Liver (tissue), 8 donors: ENCODE measurements at regions not wholly inside any gene's neighbourhood (a gene's known extent, or its start where the extent isn't known, plus 50 kb on each side); places are given as distances from the start of the nearest gene placed in this dataset.

Experiments
- DNase-seq: peaks from one replicate; pipeline ENCODE4 v3.0.0-alpha.2; 2017; ENCODE audit warnings: low spot score
- H3K27ac ChIP-seq, 2 donors: one replicate each; pipeline ENCODE4 v1.7.0; 2013; ENCODE audit warnings: inconsistent platforms in 2 of 2, low read length in 2 of 2, control low read depth in 1 of 2, low read depth in 1 of 2, mild to moderate bottlenecking in 1 of 2
- H3K27me3 ChIP-seq, 4 donors: one replicate each; pipeline versions ENCODE4 v1.6.1 to v1.7.0; 2013; ENCODE audit warnings: low read length in 3 of 4, inconsistent platforms in 1 of 4, mild to moderate bottlenecking in 1 of 4, moderate library complexity in 1 of 4; ENCODE audit not compliant: control insufficient read depth in 4 of 4, insufficient read depth in 4 of 4
- H3K36me3 ChIP-seq, 4 donors: one replicate each; pipeline versions ENCODE4 v1.6.1 to v1.7.0; 2013; ENCODE audit warnings: low read length in 3 of 4, mild to moderate bottlenecking in 3 of 4, low read depth in 1 of 4, moderate library complexity in 1 of 4; ENCODE audit not compliant: control insufficient read depth in 4 of 4, insufficient read depth in 3 of 4
- H3K4me1 ChIP-seq, 4 donors: one replicate each; pipeline versions ENCODE4 v1.6.1 to v1.7.0; 2013; ENCODE audit warnings: low read length in 3 of 4, mild to moderate bottlenecking in 3 of 4, moderate library complexity in 1 of 4; ENCODE audit not compliant: control insufficient read depth in 4 of 4, insufficient read depth in 4 of 4
- H3K4me3 ChIP-seq, 3 donors: one replicate each; pipeline versions ENCODE4 v1.6.1 to v1.7.0; 2013; ENCODE audit warnings: low read length in 3 of 3, control low read depth in 1 of 3, low read depth in 1 of 3, mild to moderate bottlenecking in 1 of 3
- H3K9ac ChIP-seq, 2 donors: one replicate each; pipeline ENCODE4 v1.7.0; 2013; ENCODE audit warnings: low read length in 2 of 2, mild to moderate bottlenecking in 2 of 2, moderate library complexity in 2 of 2, control low read depth in 1 of 2, low read depth in 1 of 2
- H3K9me3 ChIP-seq, 4 donors: one replicate each; pipeline versions ENCODE4 v1.6.1 to v1.7.0; 2013; ENCODE audit warnings: low read length in 3 of 4; ENCODE audit not compliant: control insufficient read depth in 4 of 4
- ATF3 ChIP-seq: IDR thresholded peaks from 2 replicates; pipeline ENCODE4 v1.6.1; 2016; ENCODE audit warnings: antibody characterized with exemption
- CTCF ChIP-seq: fragments of 150-350 bp; IDR thresholded peaks from 2 replicates; pipeline ENCODE4 v1.5.1; 2017; ENCODE audit warnings: improper control_type of control experiment, low read depth, low read length; ENCODE audit not compliant: missing input control
- EGR1 ChIP-seq, 2 donors: IDR thresholded peaks; 2 replicates each; pipeline ENCODE4 v1.6.1; 2016 to 2018; ENCODE audit warnings: antibody characterized with exemption in 2 of 2, low read depth in 2 of 2
- FOXA1 ChIP-seq: IDR thresholded peaks from 2 replicates; pipeline ENCODE4 v1.6.1; 2016; ENCODE audit warnings: antibody characterized with exemption
- FOXA2 ChIP-seq: IDR thresholded peaks from 2 replicates; pipeline ENCODE4 v1.6.1; 2016; ENCODE audit warnings: antibody characterized with exemption
- GABPA ChIP-seq, 2 donors: IDR thresholded peaks in 1 of 2; conservative IDR thresholded peaks in 1 of 2; 2 replicates each; pipeline ENCODE4 v1.6.1; 2016; ENCODE audit warnings: antibody characterized with exemption in 2 of 2, mild to moderate bottlenecking in 1 of 2, moderate library complexity in 1 of 2
- HNF4A ChIP-seq, 2 donors: conservative IDR thresholded peaks; 2 replicates each; pipeline ENCODE4 v1.6.1; 2016; ENCODE audit warnings: antibody characterized with exemption in 2 of 2, mild to moderate bottlenecking in 2 of 2
- HNF4G ChIP-seq: IDR thresholded peaks from 2 replicates; pipeline ENCODE4 v1.6.1; 2016; ENCODE audit warnings: antibody characterized with exemption
- JUND ChIP-seq, 2 donors: IDR thresholded peaks; 2 replicates each; pipeline ENCODE4 v1.6.1; 2016; ENCODE audit warnings: antibody characterized with exemption in 2 of 2
- MAX ChIP-seq: IDR thresholded peaks from 2 replicates; pipeline ENCODE4 v1.6.1; 2016; ENCODE audit warnings: antibody characterized with exemption
- NR2F2 ChIP-seq: IDR thresholded peaks from 2 replicates; pipeline ENCODE4 v1.6.1; 2016; ENCODE audit warnings: antibody characterized with exemption
- RAD21 ChIP-seq, 2 donors: IDR thresholded peaks; 2 replicates each; pipeline ENCODE4 v1.6.1; 2016; ENCODE audit warnings: antibody characterized with exemption in 2 of 2, mild to moderate bottlenecking in 2 of 2
- REST ChIP-seq: IDR thresholded peaks from 2 replicates; pipeline ENCODE4 v1.6.1; 2016; ENCODE audit warnings: antibody characterized with exemption, mild to moderate bottlenecking
- RXRA ChIP-seq, 2 donors: IDR thresholded peaks; 2 replicates each; pipeline ENCODE4 v1.6.1; 2017 to 2018; ENCODE audit warnings: antibody characterized with exemption in 2 of 2, mild to moderate bottlenecking in 1 of 2
- SP1 ChIP-seq: IDR thresholded peaks from 2 replicates; pipeline ENCODE4 v1.6.1; 2018; ENCODE audit warnings: antibody characterized with exemption, mild to moderate bottlenecking
- TAF1 ChIP-seq: conservative IDR thresholded peaks from 2 replicates; pipeline ENCODE4 v1.6.1; 2016; ENCODE audit warnings: antibody characterized with exemption, mild to moderate bottlenecking
- YY1 ChIP-seq: IDR thresholded peaks from 2 replicates; pipeline ENCODE4 v1.6.1; 2016; ENCODE audit warnings: antibody characterized with exemption, mild to moderate bottlenecking
- ZBTB33 ChIP-seq: IDR thresholded peaks from 2 replicates; pipeline ENCODE4 v1.6.1; 2016; ENCODE audit warnings: antibody characterized with exemption
- whole genome bisulfite sequencing: extraction: QIAGEN DNeasy Blood & Tissue Kit; methylation state at CpG from one replicate; pipeline ENCODE4 v1.1.7; 2013; 5-methylcytosine and 5-hydroxymethylcytosine counted together
- donor health status: healthy.
- donor health status: healthy.
- donor health status: healthy.
- donor health status: healthy.
- donor health status: healthy.

GRCh38 chr5:54886866-54887265 lies 98.5 kb downstream of the ESM1 start:
- Histone ChIP-seq H3K9me3 (no peaks in the 10 kb centered on the region), H3K4me3 (no peak overlapping the region), H3K27ac (no peak overlapping the region), H3K27me3 (peaks cover 0 to 5% (median 0%) of the 10 kb centered on the region in 4 donors), H3K4me1 (peaks cover 0 to 5% (median 3%) of the 10 kb centered on the region in 4 donors), H3K36me3 (no peaks in the 10 kb centered on the region), H3K9ac (no peak overlapping the region)
- 88% methylated on average over 1 of the region's 1 CpG for WGBS
- TF ChIP-seq TAF1 (no peak), YY1 (no peak), FOXA2 (no peak), HNF4G (no peak), EGR1 (IDR thresholded peaks at IDR 0.05; ENCODE audit: low read depth in 2 of 2) (no peak), CTCF (no peak), RXRA (IDR thresholded peaks at IDR 0.05) (no peak), REST (no peak), ATF3 (no peak), SP1 (no peak), GABPA (IDR thresholded peaks at IDR 0.05 in 1 of 2, conservative IDR thresholded peaks at IDR 0.05 in 1 of 2) (no peak), ZBTB33 (no peak), HNF4A (conservative IDR thresholded peaks at IDR 0.05) (no peak), NR2F2 (no peak), RAD21 (IDR thresholded peaks at IDR 0.05) (no peak), FOXA1 (no peak), JUND (IDR thresholded peaks at IDR 0.05) (no peak)
- no peak for DNase-seq

- Histone ChIP-seq H3K4me3 (no peak overlapping the region), H3K27ac (no peak overlapping the region), H3K4me1 (peaks cover 0 to 5% (median 3%) of the 10 kb centered on the region in 4 donors), H3K27me3 (peaks cover 0 to 5% (median 0%) of the 10 kb centered on the region in 4 donors), H3K9me3 (no peaks in the 10 kb centered on the region), H3K36me3 (no peaks in the 10 kb centered on the region), H3K9ac (no peak overlapping the region)
- DNase-seq: no peak
- WGBS: 96% methylated on average over 3 of the region's 3 CpGs
- TF ChIP-seq MAX (no peak), FOXA2 (no peak), GABPA (IDR thresholded peaks at IDR 0.05 in 1 of 2, conservative IDR thresholded peaks at IDR 0.05 in 1 of 2) (no peak), FOXA1 (no peak), HNF4G (no peak), EGR1 (IDR thresholded peaks at IDR 0.05; ENCODE audit: low read depth in 2 of 2) (no peak), ATF3 (no peak), ZBTB33 (no peak), NR2F2 (no peak)
These were observed 99.8 kb downstream of the ESM1 start for GRCh38 chr5:54885636-54886035.
